Central memory CD8-positive, alpha-beta T cell (primary cell): ENCODE measurements at regions not wholly inside any gene's neighbourhood (a gene's known extent, or its start where the extent isn't known, plus 50 kb on each side); places are given as distances from the start of the nearest gene placed in this dataset.
"Not testable (repeated sequence)": the region's sequence is repeated elsewhere in the genome, so short reads cannot be mapped to it uniquely, and the experiment has no call there.

Experiments
- ATAC-seq: fragments of 150-1000 bp; cut with Tn5 transposase; replicated peaks from 2 replicates; pipeline ENCODE4 v1.10.0; 2022; ENCODE audit warnings: mild to moderate bottlenecking, moderate FRiP score, moderate number of reproducible peaks; ENCODE audit not compliant: poor library complexity, severe bottlenecking; ENCODE audit errors: extremely low read depth
- DNase-seq, 2 donors: peaks; one replicate each; pipeline ENCODE4 v3.0.0; 2021; ENCODE audit warnings: low spot score in 2 of 2
- H3K27ac Mint-ChIP-seq: one replicate; pipeline ENCODE4 v1.8.0; 2022; ENCODE audit warnings: low read depth, mild to moderate bottlenecking, moderate library complexity, mixed read lengths
- H3K27me3 Mint-ChIP-seq: one replicate; pipeline ENCODE4 v1.8.0; 2022; ENCODE audit warnings: mixed read lengths
- H3K36me3 Mint-ChIP-seq: one replicate; pipeline ENCODE4 v1.8.0; 2022; ENCODE audit warnings: mild to moderate bottlenecking, moderate library complexity, mixed read lengths; ENCODE audit not compliant: insufficient read depth
- H3K4me1 Mint-ChIP-seq: one replicate; pipeline ENCODE4 v1.8.0; 2022; ENCODE audit warnings: mixed read lengths
- H3K4me3 Mint-ChIP-seq: one replicate; pipeline ENCODE4 v1.8.0; 2022; ENCODE audit warnings: mild to moderate bottlenecking, moderate library complexity, mixed read lengths
- H3K9me3 Mint-ChIP-seq: one replicate; pipeline ENCODE4 v1.8.0; 2022; ENCODE audit warnings: mixed read lengths

GRCh38 chr15:34528055-34528754 is 55.2 kb downstream of the GOLGA8B start:
- H3K4me3 Mint-ChIP-seq, H3K27ac Mint-ChIP-seq, H3K36me3 Mint-ChIP-seq, H3K9me3 Mint-ChIP-seq, H3K27me3 Mint-ChIP-seq, H3K4me1 Mint-ChIP-seq, DNase-seq, ATAC-seq: not testable (repeated sequence)

GRCh38 chr15:34527641-34528040 is 55.8 kb downstream of the GOLGA8B start:
- not testable (repeated sequence) for H3K4me3 Mint-ChIP-seq, DNase-seq, ATAC-seq, H3K36me3 Mint-ChIP-seq, H3K4me1 Mint-ChIP-seq, H3K27me3 Mint-ChIP-seq, H3K27ac Mint-ChIP-seq, H3K9me3 Mint-ChIP-seq

GRCh38 chr15:34523849-34524248 is 59.6 kb downstream of the GOLGA8B start:
- not testable (repeated sequence) for H3K9me3 Mint-ChIP-seq, H3K27me3 Mint-ChIP-seq, ATAC-seq, H3K36me3 Mint-ChIP-seq, H3K4me3 Mint-ChIP-seq, H3K27ac Mint-ChIP-seq, H3K4me1 Mint-ChIP-seq, DNase-seq

GRCh38 chr15:34522601-34523000 is 60.9 kb downstream of the GOLGA8B start:
- not testable (repeated sequence) for ATAC-seq, H3K27me3 Mint-ChIP-seq, H3K4me1 Mint-ChIP-seq, DNase-seq, H3K27ac Mint-ChIP-seq, H3K36me3 Mint-ChIP-seq, H3K9me3 Mint-ChIP-seq, H3K4me3 Mint-ChIP-seq

GRCh38 chr15:34521802-34522485 is 61.5 kb downstream of the GOLGA8B start:
- ATAC-seq, H3K27me3 Mint-ChIP-seq, H3K4me3 Mint-ChIP-seq, H3K36me3 Mint-ChIP-seq, DNase-seq, H3K27ac Mint-ChIP-seq, H3K4me1 Mint-ChIP-seq, H3K9me3 Mint-ChIP-seq: not testable (repeated sequence)

- Mint-ChIP-seq H3K27ac (no peak overlapping the region), H3K4me3 (no peak overlapping the region), H3K9me3 (no peaks in the 10 kb centered on the region), H3K36me3 (peaks cover 2% of the 10 kb centered on the region), H3K4me1 (peaks cover 4% of the 10 kb centered on the region), H3K27me3 (peaks cover 15% of the 10 kb centered on the region)
- ATAC-seq (no peak), DNase-seq (no peak)
Observed at GRCh38 chr15:34520566-34520965, 62.9 kb downstream of the GOLGA8B start.

- not testable (repeated sequence) for DNase-seq, H3K9me3 Mint-ChIP-seq, ATAC-seq, H3K4me3 Mint-ChIP-seq, H3K36me3 Mint-ChIP-seq, H3K4me1 Mint-ChIP-seq, H3K27ac Mint-ChIP-seq
- peaks cover 20% of the 10 kb centered on the region for H3K27me3 Mint-ChIP-seq
Observed at GRCh38 chr15:34520010-34520409, 63.4 kb downstream of the GOLGA8B start.

- peak; percentile 46 for ATAC-seq
Observed at GRCh38 chr15:34514251-34514670, 69.2 kb downstream of the GOLGA8B start.

GRCh38 chr15:34512628-34513027 is 70.8 kb downstream of the GOLGA8B start:
- H3K4me3 Mint-ChIP-seq: peak overlapping the region; percentile 83
- H3K9me3 Mint-ChIP-seq: no peaks in the 10 kb centered on the region
- peaks cover 76% of the 10 kb centered on the region for H3K27me3 Mint-ChIP-seq
- peaks cover 20% of the 10 kb centered on the region for H3K4me1 Mint-ChIP-seq
- H3K27ac Mint-ChIP-seq: no peak overlapping the region
- peaks cover 8% of the 10 kb centered on the region for H3K36me3 Mint-ChIP-seq
- ATAC-seq: no peak
- no peak for DNase-seq

More at GRCh38 chr15:34514251-34514670, 69.2 kb downstream of the GOLGA8B start:
- H3K4me3 Mint-ChIP-seq: peak overlapping the region; percentile 83
- H3K9me3 Mint-ChIP-seq: no peaks in the 10 kb centered on the region
- H3K27ac Mint-ChIP-seq: no peak overlapping the region
- H3K36me3 Mint-ChIP-seq: peaks cover 8% of the 10 kb centered on the region
- DNase-seq: no peak
- peaks cover 73% of the 10 kb centered on the region for H3K27me3 Mint-ChIP-seq
- peaks cover 20% of the 10 kb centered on the region for H3K4me1 Mint-ChIP-seq

GRCh38 chr15:34501131-34501530 is 63.5 kb upstream of the GOLGA8A start:
- no peaks in the 10 kb centered on the region for H3K4me1 Mint-ChIP-seq
- no peak overlapping the region for H3K27ac Mint-ChIP-seq
- ATAC-seq (no peak), DNase-seq (no peak)
- H3K9me3 Mint-ChIP-seq: no peaks in the 10 kb centered on the region
- H3K27me3 Mint-ChIP-seq: peaks cover 69% of the 10 kb centered on the region
- peaks cover 1% of the 10 kb centered on the region for H3K36me3 Mint-ChIP-seq
- H3K4me3 Mint-ChIP-seq: no peak overlapping the region

GRCh38 chr15:34496207-34496995 is 58.8 kb upstream of the GOLGA8A start:
- Mint-ChIP-seq H3K27ac (no peak overlapping the region), H3K27me3 (peaks cover 78% of the 10 kb centered on the region), H3K4me3 (no peak overlapping the region), H3K9me3 (peaks cover 5% of the 10 kb centered on the region), H3K4me1 (no peaks in the 10 kb centered on the region), H3K36me3 (peaks cover 1% of the 10 kb centered on the region)
- no peak for DNase-seq
- no peak for ATAC-seq

GRCh38 chr15:34495707-34496106 is 58.1 kb upstream of the GOLGA8A start:
- not testable (repeated sequence) for DNase-seq, ATAC-seq, H3K4me1 Mint-ChIP-seq, H3K9me3 Mint-ChIP-seq, H3K27ac Mint-ChIP-seq, H3K36me3 Mint-ChIP-seq
- Mint-ChIP-seq H3K27me3 (peaks cover 78% of the 10 kb centered on the region), H3K4me3 (peak overlapping the region; percentile 26)

GRCh38 chr15:34494084-34494399 is 56.4 kb upstream of the GOLGA8A start:
- ATAC-seq: no peak
- H3K4me1 Mint-ChIP-seq: no peaks in the 10 kb centered on the region
- H3K27ac Mint-ChIP-seq: no peak overlapping the region
- peaks cover 78% of the 10 kb centered on the region for H3K27me3 Mint-ChIP-seq
- no peak overlapping the region for H3K4me3 Mint-ChIP-seq
- DNase-seq: no peak
- H3K36me3 Mint-ChIP-seq: peaks cover 1% of the 10 kb centered on the region
- H3K9me3 Mint-ChIP-seq: peaks cover 10% of the 10 kb centered on the region
